HG03469 (cell line): ENCODE measurements at regions not wholly inside any gene's neighbourhood (a gene's known extent, or its start where the extent isn't known, plus 50 kb on each side); places are given as distances from the start of the nearest gene placed in this dataset.
"Not testable (repeated sequence)": the region's sequence is repeated elsewhere in the genome, so short reads cannot be mapped to it uniquely, and the experiment has no call there.

ENCODE experiments used
- ATAC-seq: cut with Tn5 transposase; IDR thresholded peaks from one replicate; pipeline ENCODE4 v1.9.1; 2021; ENCODE audit warnings: mild to moderate bottlenecking, moderate library complexity, moderate number of reproducible peaks; ENCODE audit not compliant: unreplicated experiment

- no peak for ATAC-seq
Measured at GRCh38 chr10:118423800-118424442, 81.8 kb upstream of the FAM204A start.

DNA sequence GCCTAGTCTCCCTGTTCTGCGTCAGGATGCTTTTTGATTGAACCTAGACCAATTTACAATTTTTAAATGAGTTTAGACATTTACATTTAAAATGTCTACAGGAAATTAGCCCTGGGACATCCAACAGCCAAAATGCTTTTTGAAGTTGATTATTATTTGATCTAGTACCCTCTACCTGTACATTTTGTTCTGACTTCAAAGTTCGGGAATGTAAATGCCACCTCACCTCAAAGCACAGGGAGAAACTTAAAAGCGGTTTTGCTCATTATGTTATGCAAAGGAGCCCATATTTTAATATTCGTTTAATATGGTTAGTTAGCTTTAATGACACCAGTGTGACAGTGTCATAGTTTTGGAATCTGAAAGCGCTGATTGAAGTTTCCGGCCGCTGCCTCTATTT, 80.1 kb upstream of the FAM204A start:
- no peak for ATAC-seq

- not testable (repeated sequence) for ATAC-seq
Measured at GRCh38 chr10:118420049-118420448, 77.9 kb upstream of the FAM204A start.

GRCh38 chr10:118412932-118413331, 70.8 kb upstream of the FAM204A start:
- no peak for ATAC-seq

GRCh38 chr10:118412132-118412760, 70.1 kb upstream of the FAM204A start:
- no peak for ATAC-seq

GRCh38 chr10:118409295-118409694, 67.2 kb upstream of the FAM204A start:
- no peak for ATAC-seq

GRCh38 chr10:118408181-118408580, 66.1 kb upstream of the FAM204A start:
- ATAC-seq = no peak

- ATAC-seq = no peak
Measured at GRCh38 chr10:118407777-118408176, 65.7 kb upstream of the FAM204A start.

- ATAC-seq = no peak
Measured at GRCh38 chr10:118407026-118407425, 64.9 kb upstream of the FAM204A start.

DNA sequence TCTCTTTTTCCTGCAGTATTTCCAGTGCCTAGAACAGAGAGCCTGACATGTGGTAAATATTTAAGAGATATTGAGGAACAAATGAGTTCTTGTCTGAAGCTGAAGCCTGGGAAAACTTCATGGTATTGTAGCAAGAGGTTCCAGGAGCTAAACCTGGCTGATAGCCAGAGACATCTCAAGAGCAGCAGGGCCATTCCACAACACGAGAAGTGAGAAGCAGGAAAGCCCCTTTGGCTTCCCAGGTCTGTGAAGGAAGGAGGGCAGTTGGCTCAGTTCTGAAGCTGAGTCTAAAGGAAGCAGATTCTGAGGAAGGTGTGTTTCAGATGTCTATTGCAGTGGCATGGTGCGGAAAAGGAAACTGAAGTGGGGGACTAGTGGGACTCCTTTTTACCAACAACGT, 63.8 kb upstream of the FAM204A start:
- no peak for ATAC-seq

DNA sequence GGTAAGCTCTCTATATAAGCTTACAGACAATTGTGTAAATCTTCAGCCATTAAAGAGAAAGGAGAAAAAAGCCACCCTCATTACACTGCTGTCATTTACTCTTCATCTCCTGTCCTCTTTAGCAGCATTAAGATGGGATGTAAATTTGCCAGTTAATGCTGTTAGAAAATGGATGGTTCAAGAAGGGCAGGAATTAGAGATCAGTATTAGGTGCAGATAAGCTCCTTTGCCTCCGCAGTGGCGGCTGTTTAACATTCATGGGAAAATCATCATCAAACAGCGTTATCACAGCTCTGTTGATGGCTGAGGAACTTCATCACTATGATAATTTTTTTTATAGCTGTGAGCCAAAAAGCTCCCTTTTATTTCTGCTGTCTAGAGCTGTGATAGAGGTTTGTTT, 61.8 kb upstream of the FAM204A start:
- ATAC-seq = no peak

GRCh38 chr10:118401708-118402193, 59.6 kb upstream of the FAM204A start:
- no peak for ATAC-seq

- no peak for ATAC-seq
Measured at GRCh38 chr10:118397391-118397790, 55.3 kb upstream of the FAM204A start.

DNA sequence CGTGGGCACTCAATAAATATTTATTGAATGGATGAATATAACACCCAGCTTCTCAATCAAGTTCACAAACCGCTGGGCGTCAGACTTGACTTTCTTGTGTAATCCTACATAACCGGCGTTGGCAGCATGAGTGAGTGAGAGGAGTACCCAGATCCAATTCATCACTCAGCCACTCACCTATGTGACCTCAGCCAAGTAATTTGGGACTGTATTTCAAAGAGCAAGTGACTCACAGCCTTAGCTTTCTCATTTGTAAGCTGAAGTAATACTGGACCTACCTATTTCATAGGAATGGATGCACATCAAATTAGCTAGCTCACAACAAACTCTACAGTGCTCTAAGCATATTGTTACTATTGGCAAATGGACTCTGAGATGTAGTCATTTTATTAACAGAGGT, 53.8 kb upstream of the FAM204A start:
- ATAC-seq = no peak

DNA sequence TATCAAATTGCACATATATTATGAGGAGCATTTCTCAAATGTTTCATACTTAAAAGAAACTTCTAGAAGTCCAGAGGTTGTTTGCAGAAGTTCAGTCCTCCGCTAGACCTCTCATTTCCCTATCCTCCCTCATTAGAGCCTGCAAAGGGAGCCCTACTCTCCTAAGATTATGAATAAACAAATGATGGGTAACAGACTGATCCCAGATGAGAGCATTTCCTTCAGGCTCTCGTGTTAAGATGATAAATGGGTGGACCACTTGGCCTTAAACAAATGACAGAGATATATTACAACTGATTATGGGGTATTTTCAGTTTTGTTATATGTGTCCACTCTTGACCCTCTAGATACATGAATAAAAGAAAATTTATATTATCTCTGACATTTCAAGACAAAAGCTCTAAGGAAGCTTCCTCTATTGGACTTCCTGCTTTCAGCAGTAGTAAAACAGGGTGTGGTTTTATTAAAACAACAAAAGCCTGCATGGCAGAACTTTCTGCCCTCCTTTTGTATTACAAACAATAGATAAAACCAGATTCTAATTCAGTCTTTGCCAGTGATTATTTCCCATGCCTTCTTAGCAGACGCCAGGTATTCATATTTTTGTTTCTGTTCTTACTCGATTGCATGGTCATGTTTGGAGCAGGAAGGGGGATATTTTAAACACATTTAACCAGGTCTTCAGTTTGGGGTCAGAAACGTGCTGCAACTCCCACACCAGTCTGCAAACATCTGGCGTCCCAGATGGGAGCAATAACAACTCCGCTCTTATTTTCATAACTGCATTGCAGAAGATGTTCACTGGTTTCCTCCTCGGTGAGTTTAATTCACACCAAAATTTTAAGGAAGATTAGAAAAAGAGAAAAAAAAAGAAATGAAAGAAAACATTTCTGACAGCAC, 52.4 kb upstream of the FAM204A start:
- ATAC-seq = no peak

- no peak for ATAC-seq
Measured at GRCh38 chr10:118392761-118393160, 50.6 kb upstream of the FAM204A start.
